GM12892 (cell line): ENCODE measurements at regions not wholly inside any gene's neighbourhood (a gene's known extent, or its start where the extent isn't known, plus 50 kb on each side); places are given as distances from the start of the nearest gene placed in this dataset.

Experiments
- POLR2A ChIP-seq: IDR thresholded peaks from 2 replicates; pipeline ENCODE4 v1.6.1; 2011; ENCODE audit warnings: low read depth, low read length, control low read depth
- POLR2AphosphoS5 ChIP-seq: IDR thresholded peaks from 2 replicates; pipeline ENCODE4 v1.6.1; 2011; ENCODE audit warnings: low read depth, low read length, control low read depth

GRCh38 chr2:58387701-58388100, 146.6 kb upstream of the FANCL start:
- no peak for TF ChIP-seq POLR2A
- TF ChIP-seq POLR2AphosphoS5, result no peak
